KMS-11 (cell line): ENCODE measurements at regions not wholly inside any gene's neighbourhood (a gene's known extent, or its start where the extent isn't known, plus 50 kb on each side); places are given as distances from the start of the nearest gene placed in this dataset.

Experiments used
- H2AFZ ChIP-seq: fragments of 200-600 bp; sonication (generic); 2 replicates; pipeline ENCODE4 v1.6.1; 2016; ENCODE audit warnings: antibody characterized with exemption, mixed run types, low read depth
- H3K27ac ChIP-seq: fragments of 200-600 bp; sonication (generic); 2 replicates; pipeline ENCODE4 v1.6.1; 2016; ENCODE audit warnings: mild to moderate bottlenecking, mixed run types
- H3K27me3 ChIP-seq: fragments of 200-600 bp; sonication (generic); 2 replicates; pipeline ENCODE4 v1.6.1; 2017; ENCODE audit warnings: mild to moderate bottlenecking, low read depth, mixed run types, moderate library complexity; ENCODE audit not compliant: insufficient read depth
- H3K36me3 ChIP-seq: fragments of 200-600 bp; sonication (generic); 2 replicates; pipeline ENCODE4 v1.6.1; 2017; ENCODE audit warnings: mild to moderate bottlenecking, mixed run types; ENCODE audit not compliant: insufficient read depth
- H3K4me1 ChIP-seq: fragments of 200-600 bp; sonication (generic); 2 replicates; pipeline ENCODE4 v1.6.1; 2016; ENCODE audit warnings: mild to moderate bottlenecking, low read depth, mixed run types; ENCODE audit not compliant: poor library complexity, severe bottlenecking
- H3K4me2 ChIP-seq: fragments of 200-600 bp; sonication (generic); 2 replicates; pipeline ENCODE4 v1.7.0; 2016; ENCODE audit warnings: mild to moderate bottlenecking, mixed run types
- H3K4me3 ChIP-seq: fragments of 200-600 bp; sonication (generic); IDR thresholded peaks from 2 replicates; pipeline ENCODE4 v1.6.1; 2017; ENCODE audit warnings: low read depth, low read length, mixed read lengths; ENCODE audit not compliant: insufficient read depth
- H3K79me2 ChIP-seq: fragments of 200-600 bp; sonication (generic); 2 replicates; pipeline ENCODE4 v1.6.1; 2016; ENCODE audit warnings: low read depth, mixed run types; ENCODE audit not compliant: insufficient read depth
- H3K9ac ChIP-seq: fragments of 200-600 bp; sonication (generic); 2 replicates; pipeline ENCODE4 v1.6.1; 2016; ENCODE audit warnings: mild to moderate bottlenecking, mixed run types
- H4K20me1 ChIP-seq: fragments of 200-600 bp; sonication (generic); 2 replicates; pipeline ENCODE4 v1.6.1; 2016; ENCODE audit warnings: mild to moderate bottlenecking, mixed run types; ENCODE audit not compliant: insufficient read depth
- CTCF ChIP-seq: fragments of 200-600 bp; sonication (generic); conservative IDR thresholded peaks from 2 replicates; pipeline ENCODE4 v1.6.1; 2017; ENCODE audit warnings: low read depth, mild to moderate bottlenecking, antibody characterized with exemption, low read length, moderate library complexity, mixed read lengths

- Histone ChIP-seq H3K79me2 (no peaks in the 10 kb centered on the region), H3K27ac (no peak overlapping the region), H3K4me3 (no peak overlapping the region), H3K4me1 (no peaks in the 10 kb centered on the region), H3K4me2 (no peak overlapping the region), H4K20me1 (no peaks in the 10 kb centered on the region), H2AFZ (no peak overlapping the region), H3K36me3 (no peaks in the 10 kb centered on the region), H3K27me3 (no peaks in the 10 kb centered on the region), H3K9ac (no peak overlapping the region)
- TF ChIP-seq CTCF: no peak
These were observed 679.9 kb downstream of the NTRK3 start for GRCh38 chr15:87576486-87577176.

GRCh38 chr15:87575896-87576473, 680.6 kb downstream of the NTRK3 start:
- H3K27ac ChIP-seq: no peak overlapping the region
- H2AFZ ChIP-seq: no peak overlapping the region
- H3K27me3 ChIP-seq: no peaks in the 10 kb centered on the region
- no peak overlapping the region for H3K4me2 ChIP-seq
- no peaks in the 10 kb centered on the region for H4K20me1 ChIP-seq
- TF ChIP-seq CTCF: no peak
- no peak overlapping the region for H3K9ac ChIP-seq
- H3K4me1 ChIP-seq: no peaks in the 10 kb centered on the region
- no peaks in the 10 kb centered on the region for H3K79me2 ChIP-seq
- no peaks in the 10 kb centered on the region for H3K36me3 ChIP-seq
- H3K4me3 ChIP-seq: no peak overlapping the region

GRCh38 chr15:87573534-87573933, 683.0 kb downstream of the NTRK3 start:
- Histone ChIP-seq H3K4me1 (no peaks in the 10 kb centered on the region), H3K27me3 (no peaks in the 10 kb centered on the region), H4K20me1 (no peaks in the 10 kb centered on the region), H3K9ac (no peak overlapping the region), H3K4me2 (no peak overlapping the region), H2AFZ (no peak overlapping the region), H3K4me3 (no peak overlapping the region), H3K79me2 (no peaks in the 10 kb centered on the region), H3K27ac (no peak overlapping the region), H3K36me3 (no peaks in the 10 kb centered on the region)
- TF ChIP-seq CTCF: no peak

GRCh38 chr15:87573039-87573438, 683.5 kb downstream of the NTRK3 start:
- Histone ChIP-seq H3K4me2 (no peak overlapping the region), H3K27ac (no peak overlapping the region), H3K9ac (no peak overlapping the region), H3K27me3 (no peaks in the 10 kb centered on the region), H4K20me1 (no peaks in the 10 kb centered on the region), H3K79me2 (no peaks in the 10 kb centered on the region), H3K4me1 (no peaks in the 10 kb centered on the region), H2AFZ (no peak overlapping the region), H3K4me3 (no peak overlapping the region), H3K36me3 (no peaks in the 10 kb centered on the region)
- no peak for TF ChIP-seq CTCF
